NOMO-1 (cell line): ENCODE measurements at regions not wholly inside any gene's neighbourhood (a gene's known extent, or its start where the extent isn't known, plus 50 kb on each side); places are given as distances from the start of the nearest gene placed in this dataset.
A peak's percentile ranks its signal among the peaks of the same experiment; 100 is the strongest.
"Not testable (repeated sequence)": the region's sequence is repeated elsewhere in the genome, so short reads cannot be mapped to it uniquely, and the experiment has no call there.

Experiments
- DNase-seq, 2 experiments: peaks; one replicate each; lab custom pipeline; 2025; ENCODE audit not compliant: unreplicated experiment in 2 of 2; lab: John Stamatoyannopoulos, UW

- peak in 1 of 2 experiments; percentile 49 for DNase-seq
Measured at GRCh38 chr1:80211691-80212380, 1205.3 kb upstream of the ADGRL4 start.

- no peak for DNase-seq
Measured at GRCh38 chr1:80202118-80202517, 1195.6 kb upstream of the ADGRL4 start.

GRCh38 chr1:80194221-80194620 lies 1187.7 kb upstream of the ADGRL4 start:
- DNase-seq = no peak

GRCh38 chr1:80181418-80181817 lies 1174.9 kb upstream of the ADGRL4 start:
- DNase-seq = no peak

- DNase-seq = no peak
Measured at GRCh38 chr1:80171631-80172030, 1165.1 kb upstream of the ADGRL4 start.

- DNase-seq = no peak
Measured at GRCh38 chr1:80170811-80171485, 1164.4 kb upstream of the ADGRL4 start.

GRCh38 chr1:80164150-80164549 lies 1157.6 kb upstream of the ADGRL4 start:
- DNase-seq = no peak

GRCh38 chr1:80163686-80164085 lies 1157.2 kb upstream of the ADGRL4 start:
- DNase-seq = no peak

- DNase-seq = no peak
Measured at GRCh38 chr1:80158771-80159170, 1152.2 kb upstream of the ADGRL4 start.

GRCh38 chr1:80158266-80158665 lies 1151.7 kb upstream of the ADGRL4 start:
- DNase-seq = no peak

- no peak for DNase-seq
Measured at GRCh38 chr1:80155371-80155770, 1148.8 kb upstream of the ADGRL4 start.

GRCh38 chr1:80154176-80154575 lies 1147.6 kb upstream of the ADGRL4 start:
- DNase-seq = no peak

- DNase-seq = no peak
Measured at GRCh38 chr1:80153762-80154161, 1147.2 kb upstream of the ADGRL4 start.

- DNase-seq = no peak
Measured at GRCh38 chr1:80143361-80143760, 1136.8 kb upstream of the ADGRL4 start.

GRCh38 chr1:80137946-80138602 lies 1131.5 kb upstream of the ADGRL4 start:
- DNase-seq = not testable (repeated sequence)

- no peak for DNase-seq
Measured at GRCh38 chr1:80113168-80114038, 1106.9 kb upstream of the ADGRL4 start.

GRCh38 chr1:80101159-80101558 lies 1094.6 kb upstream of the ADGRL4 start:
- no peak for DNase-seq

- no peak for DNase-seq
Measured at GRCh38 chr1:80099713-80100112, 1093.2 kb upstream of the ADGRL4 start.

- DNase-seq = no peak
Measured at GRCh38 chr1:80085067-80085466, 1078.5 kb upstream of the ADGRL4 start.

- DNase-seq = no peak
Measured at GRCh38 chr1:80083892-80084291, 1077.4 kb upstream of the ADGRL4 start.

- DNase-seq = no peak
Measured at GRCh38 chr1:80076469-80076868, 1069.9 kb upstream of the ADGRL4 start.
